Stimulated activated CD8-positive, alpha-beta memory T cell treated with anti-CD3 and anti-CD28 coated beads, Interleukin-4, amount 100 ng/mL, for 4 hours (primary cell): ENCODE measurements at regions not wholly inside any gene's neighbourhood (a gene's known extent, or its start where the extent isn't known, plus 50 kb on each side); places are given as distances from the start of the nearest gene placed in this dataset.
"Not testable (repeated sequence)": the region's sequence is repeated elsewhere in the genome, so short reads cannot be mapped to it uniquely, and the experiment has no call there.

Experiments
- DNase-seq, 2 donors: peaks; one replicate each; pipeline ENCODE4 v3.0.0-alpha.2; 2020; ENCODE audit warnings: low read depth in 2 of 2, low spot score in 1 of 2

DNA sequence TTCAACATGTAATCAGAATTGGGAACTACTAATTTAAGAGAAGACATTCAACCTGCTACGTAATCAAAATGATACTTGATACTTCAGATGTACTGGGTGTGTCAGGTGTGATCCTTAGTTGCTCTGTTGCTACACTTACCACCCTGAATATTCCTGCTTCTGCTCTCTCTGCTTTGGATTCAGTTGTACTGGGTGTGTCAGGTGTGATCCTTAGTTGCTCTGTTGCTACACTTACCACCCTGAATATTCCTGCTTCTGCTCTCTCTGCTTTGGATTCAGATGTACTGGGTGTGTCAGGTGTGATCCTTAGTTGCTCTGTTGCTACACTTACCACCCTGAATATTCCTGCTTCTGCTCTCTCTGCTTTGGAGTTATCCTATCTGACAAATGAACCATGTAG, 290.2 kb downstream of the RAB38 start:
- DNase-seq, result not testable (repeated sequence)

- no peak for DNase-seq
Measured at GRCh38 chr11:87879118-87879517, 296.1 kb downstream of the RAB38 start.

DNA sequence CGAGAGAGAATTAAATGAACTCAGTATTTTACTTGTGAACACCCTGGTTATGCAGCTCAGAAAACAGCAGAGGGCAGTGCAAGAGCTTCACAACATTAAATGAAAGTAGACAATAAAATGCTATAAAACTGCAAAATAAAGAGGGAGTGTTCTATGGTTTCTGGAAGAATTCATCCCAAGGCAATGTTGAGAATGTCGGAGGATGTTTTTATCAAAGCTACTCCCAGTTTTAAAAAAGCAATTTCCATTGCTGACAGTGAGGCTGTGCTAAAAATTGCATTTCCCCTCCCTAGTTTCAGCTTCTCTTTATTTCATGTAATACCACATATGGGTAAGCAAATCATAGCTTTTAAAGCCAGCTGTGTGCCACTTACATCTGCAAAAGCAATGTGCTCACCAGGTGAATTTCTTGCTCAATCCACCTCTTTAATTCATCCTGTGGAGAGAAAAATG, 296.8 kb downstream of the RAB38 start:
- DNase-seq, result no peak

GRCh38 chr11:87871056-87871455, 304.2 kb downstream of the RAB38 start:
- no peak for DNase-seq

DNA sequence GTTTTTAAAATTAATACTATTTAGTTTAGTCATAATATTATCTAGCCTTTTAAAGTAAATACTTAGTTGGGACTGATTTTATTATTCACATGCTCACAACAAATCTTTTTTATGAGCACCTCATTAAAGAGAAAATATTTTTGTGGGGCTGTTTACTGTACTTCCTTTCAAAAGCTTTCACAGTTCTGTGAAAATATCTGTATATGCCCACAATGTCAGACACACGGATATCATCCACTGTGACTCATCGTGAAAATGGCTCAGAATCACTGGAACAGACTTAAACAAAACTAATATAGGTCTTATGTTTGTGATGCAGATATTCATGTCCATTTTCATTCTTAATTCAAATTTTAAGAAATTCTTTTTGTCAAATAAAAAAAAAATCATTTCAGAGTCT, 305.2 kb downstream of the RAB38 start:
- no peak for DNase-seq

- DNase-seq, result no peak
Measured at GRCh38 chr11:87866951-87867350, 308.3 kb downstream of the RAB38 start.

DNA sequence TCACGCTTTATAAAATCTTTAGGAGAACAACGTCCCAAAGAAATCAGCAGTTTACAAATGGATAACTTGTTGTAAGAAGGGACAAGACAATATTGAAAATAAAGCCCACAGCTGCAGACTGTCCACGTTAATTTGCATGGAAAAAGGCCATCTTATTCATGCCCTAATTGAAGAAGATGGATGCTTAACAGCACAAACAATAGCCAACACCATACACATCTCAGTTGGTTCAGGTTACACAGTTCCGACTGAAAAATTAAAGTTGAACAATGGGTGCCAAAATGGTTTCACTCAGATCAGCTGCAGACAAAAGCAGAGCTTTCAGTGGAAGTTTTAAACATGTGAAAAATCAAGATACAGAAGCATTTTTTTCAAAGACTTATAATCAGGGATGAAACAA, 314.2 kb downstream of the RAB38 start:
- no peak for DNase-seq

DNA sequence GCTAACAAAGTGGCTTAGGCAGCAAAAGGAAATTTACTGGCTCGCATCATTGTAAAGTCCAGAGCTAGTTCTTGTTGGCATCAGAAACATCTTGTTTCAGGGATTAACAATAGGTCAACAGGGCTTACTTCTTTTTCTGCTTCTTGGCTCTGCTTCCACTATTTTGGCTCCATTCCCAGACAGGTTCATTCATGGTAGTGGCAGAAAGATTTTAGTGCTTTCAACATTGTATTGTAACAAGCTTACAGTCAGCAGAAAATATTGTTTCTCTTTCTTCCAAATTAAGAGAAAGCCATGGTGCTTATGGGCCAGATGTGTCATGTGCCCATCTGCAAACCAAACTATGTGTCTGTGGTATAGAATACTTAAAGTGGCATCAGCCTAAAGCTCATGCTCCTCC, 315.6 kb downstream of the RAB38 start:
- no peak for DNase-seq

DNA sequence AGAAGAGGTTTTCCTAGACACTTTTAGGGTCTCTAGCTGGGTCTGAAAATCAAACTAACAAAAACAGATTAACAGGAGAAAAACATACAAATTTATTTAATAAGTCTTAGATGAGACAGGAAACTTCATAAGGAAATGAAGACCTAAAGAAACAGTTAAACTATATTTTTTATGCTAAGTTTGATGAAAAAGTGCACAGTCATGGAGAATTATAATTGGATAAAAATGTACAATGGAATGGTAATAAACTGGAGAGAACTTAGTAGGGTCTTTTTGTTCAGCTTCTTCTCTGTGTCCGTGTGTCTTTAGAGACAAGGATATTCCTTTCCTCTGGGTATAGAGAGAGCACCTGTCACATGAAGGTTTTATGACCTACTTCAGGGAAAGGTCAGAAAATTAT, 323.4 kb downstream of the RAB38 start:
- no peak for DNase-seq

- DNase-seq, result no peak
Measured at GRCh38 chr11:87851234-87851633, 324.0 kb downstream of the RAB38 start.

- no peak for DNase-seq
Measured at GRCh38 chr11:87849216-87849615, 326.0 kb downstream of the RAB38 start.

GRCh38 chr11:87840786-87841185, 334.5 kb downstream of the RAB38 start:
- no peak for DNase-seq

- DNase-seq, result no peak
Measured at GRCh38 chr11:87832211-87832610, 343.0 kb downstream of the RAB38 start.

- DNase-seq, result no peak
Measured at GRCh38 chr11:87820011-87820410, 355.2 kb downstream of the RAB38 start.

GRCh38 chr11:87819151-87819550, 356.1 kb downstream of the RAB38 start:
- DNase-seq, result no peak

DNA sequence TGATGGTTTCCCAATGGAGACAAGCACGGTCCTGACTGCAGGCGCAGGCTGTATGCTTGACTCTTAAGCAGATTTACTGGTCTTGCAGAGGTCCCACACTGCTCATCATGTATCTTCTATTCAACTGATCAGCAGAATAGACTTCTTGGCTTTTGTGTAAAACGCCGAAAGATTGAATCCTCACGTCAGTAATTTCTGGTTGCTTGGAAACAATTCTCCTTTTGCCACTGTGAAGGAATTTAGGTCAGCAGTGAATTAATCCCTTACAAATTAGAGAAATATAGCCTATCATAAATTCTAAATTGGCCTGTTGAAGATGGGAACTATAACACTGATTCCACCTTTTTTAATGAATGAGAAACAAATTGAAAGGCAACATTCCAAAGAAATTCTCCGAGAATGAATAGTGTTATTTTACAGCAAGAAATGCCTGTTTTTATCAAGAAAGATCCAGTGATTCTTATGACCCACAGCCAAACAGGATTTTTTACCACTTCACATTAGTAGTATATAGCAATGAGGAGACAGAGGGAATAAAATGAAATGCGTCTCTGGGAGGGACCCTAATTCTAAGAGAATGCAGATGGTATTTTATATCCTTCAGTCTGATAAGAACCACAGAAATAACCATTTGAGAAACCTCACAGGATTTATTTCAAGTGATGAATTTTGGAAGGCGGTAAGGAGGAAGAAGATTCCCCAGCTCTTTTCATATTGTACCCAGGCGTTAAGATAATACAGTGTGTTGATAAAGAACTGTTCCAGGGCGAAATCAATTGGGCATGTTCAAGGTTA, 362.5 kb downstream of the RAB38 start:
- no peak for DNase-seq

- DNase-seq, result no peak
Measured at GRCh38 chr11:87810486-87810885, 364.8 kb downstream of the RAB38 start.

DNA sequence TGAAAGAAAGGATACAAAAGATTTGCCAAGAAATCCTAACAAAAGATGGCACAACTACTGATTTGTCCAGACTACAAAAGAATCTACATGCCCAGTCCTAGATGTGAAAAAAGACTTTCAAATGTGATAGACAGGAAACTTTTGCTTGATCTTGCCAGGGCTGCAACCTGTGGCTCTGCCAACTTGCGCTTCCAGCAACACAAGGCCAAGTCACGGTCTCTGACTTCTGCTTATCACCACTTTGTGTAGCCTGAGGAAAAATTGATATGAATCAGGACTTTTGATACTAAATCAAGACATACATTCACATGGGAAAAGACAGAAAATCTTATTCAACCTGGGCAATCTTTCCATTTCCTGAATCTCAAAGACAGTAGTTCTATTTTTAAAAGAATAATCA, 366.0 kb downstream of the RAB38 start:
- DNase-seq, result no peak

- DNase-seq, result no peak
Measured at GRCh38 chr11:87804176-87804575, 371.1 kb downstream of the RAB38 start.

DNA sequence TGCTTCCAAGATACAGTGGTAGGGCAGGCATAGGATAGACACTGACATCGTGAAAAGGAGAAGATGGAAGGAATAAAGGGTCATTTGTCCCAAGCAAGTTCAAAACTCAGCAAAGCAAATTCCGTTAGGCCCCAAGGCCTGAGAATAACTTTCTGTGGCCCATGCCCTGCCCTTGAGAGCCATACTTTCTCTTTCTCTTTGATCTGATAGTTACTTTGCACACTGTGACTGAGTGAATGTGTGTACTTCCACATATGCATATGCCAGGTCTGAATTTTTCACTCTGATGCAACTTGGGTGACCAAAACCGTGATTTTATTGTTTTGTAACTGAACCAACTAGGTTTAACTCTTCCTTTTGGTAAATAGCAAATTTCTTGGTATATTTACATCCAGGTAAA, 371.5 kb downstream of the RAB38 start:
- no peak for DNase-seq

- not testable (repeated sequence) for DNase-seq
Measured at GRCh38 chr11:87784862-87785261, 390.4 kb downstream of the RAB38 start.

GRCh38 chr11:87780068-87780413, 395.2 kb downstream of the RAB38 start:
- no peak for DNase-seq
